SU-DHL-6 (cell line): ENCODE measurements at regions not wholly inside any gene's neighbourhood (a gene's known extent, or its start where the extent isn't known, plus 50 kb on each side); places are given as distances from the start of the nearest gene placed in this dataset.

Source experiments
- H2AFZ ChIP-seq: fragments of 200-600 bp; sonication (generic); 2 replicates; pipeline ENCODE4 v1.6.1; 2014; ENCODE audit warnings: low read depth, mild to moderate bottlenecking, moderate library complexity, mixed read lengths, antibody characterized with exemption, low read length; ENCODE audit not compliant: severe bottlenecking
- H3F3A ChIP-seq: fragments of 200-600 bp; shearing (Covaris generic); 2 replicates; pipeline ENCODE4 v1.6.0; 2016; ENCODE audit warnings: antibody characterized with exemption, mild to moderate bottlenecking; ENCODE audit not compliant: insufficient read depth
- H3K27ac ChIP-seq: fragments of 200-600 bp; sonication (generic); 2 replicates; pipeline ENCODE4 v1.5.1; 2016; ENCODE audit warnings: low read depth, mild to moderate bottlenecking, low read length, moderate library complexity, mixed read lengths
- H3K27me3 ChIP-seq: fragments of 200-600 bp; sonication (generic), shearing (Covaris generic); 2 replicates; pipeline ENCODE4 v1.6.0; 2014; ENCODE audit warnings: mild to moderate bottlenecking, low read length
- H3K36me3 ChIP-seq: fragments of 200-600 bp; sonication (generic); 2 replicates; pipeline ENCODE4 v1.6.1; 2014; ENCODE audit warnings: mild to moderate bottlenecking, low read length, mixed read lengths
- H3K4me2 ChIP-seq: fragments of 300-600, 200-600 bp; shearing (Covaris generic), sonication (generic); 2 replicates; pipeline ENCODE4 v1.6.0; 2014; ENCODE audit warnings: low read length, low read depth, mild to moderate bottlenecking; ENCODE audit not compliant: poor library complexity, severe bottlenecking
- H3K4me3 ChIP-seq: fragments of 200-600 bp; sonication (generic); 2 replicates; pipeline ENCODE4 v1.5.1; 2014; ENCODE audit warnings: antibody characterized with exemption, low read length, mild to moderate bottlenecking, mixed read lengths; ENCODE audit not compliant: insufficient read depth, poor library complexity, severe bottlenecking
- H3K79me2 ChIP-seq: fragments of 200-600 bp; sonication (generic); 2 replicates; pipeline ENCODE4 v1.6.1; 2014; ENCODE audit warnings: mild to moderate bottlenecking, low read length, moderate library complexity; ENCODE audit not compliant: insufficient read depth
- H3K9ac ChIP-seq: fragments of 200-600 bp; sonication (generic); 2 replicates; pipeline ENCODE4 v1.7.0; 2014; ENCODE audit warnings: mild to moderate bottlenecking, low read length
- H3K9me2 ChIP-seq: fragments of 200-600 bp; sonication (generic); replicated peaks from 2 replicates; pipeline ENCODE4 v1.6.1; 2014; ENCODE audit warnings: low read length; ENCODE audit not compliant: insufficient read depth
- H3K9me3 ChIP-seq: fragments of 200-600 bp; sonication (generic); 2 replicates; pipeline ENCODE4 v1.6.1; 2014; ENCODE audit warnings: low read length, mixed read lengths; ENCODE audit not compliant: insufficient read depth
- H4K20me1 ChIP-seq: fragments of 200-600 bp; sonication (generic); 2 replicates; pipeline ENCODE4 v1.6.1; 2014; ENCODE audit warnings: low read depth, mild to moderate bottlenecking, antibody characterized with exemption, low read length, moderate library complexity, mixed read lengths
- EZH2phosphoT487 ChIP-seq: fragments of 200-600 bp; sonication (generic), shearing (Covaris generic); conservative IDR thresholded peaks from 2 replicates; pipeline ENCODE4 v1.6.1; 2018; ENCODE audit warnings: mild to moderate bottlenecking, antibody characterized with exemption, low read length, moderate library complexity, mixed read lengths
- TF ChIP-seq, protein P1 (sequence below): fragments of 200-600 bp; sonication (generic); IDR thresholded peaks from one replicate; pipeline ENCODE4 v1.5.1; 2017; ENCODE audit warnings: antibody characterized with exemption, mild to moderate bottlenecking, low read length, moderate library complexity; ENCODE audit not compliant: insufficient read depth, poor library complexity, severe bottlenecking

DNA sequence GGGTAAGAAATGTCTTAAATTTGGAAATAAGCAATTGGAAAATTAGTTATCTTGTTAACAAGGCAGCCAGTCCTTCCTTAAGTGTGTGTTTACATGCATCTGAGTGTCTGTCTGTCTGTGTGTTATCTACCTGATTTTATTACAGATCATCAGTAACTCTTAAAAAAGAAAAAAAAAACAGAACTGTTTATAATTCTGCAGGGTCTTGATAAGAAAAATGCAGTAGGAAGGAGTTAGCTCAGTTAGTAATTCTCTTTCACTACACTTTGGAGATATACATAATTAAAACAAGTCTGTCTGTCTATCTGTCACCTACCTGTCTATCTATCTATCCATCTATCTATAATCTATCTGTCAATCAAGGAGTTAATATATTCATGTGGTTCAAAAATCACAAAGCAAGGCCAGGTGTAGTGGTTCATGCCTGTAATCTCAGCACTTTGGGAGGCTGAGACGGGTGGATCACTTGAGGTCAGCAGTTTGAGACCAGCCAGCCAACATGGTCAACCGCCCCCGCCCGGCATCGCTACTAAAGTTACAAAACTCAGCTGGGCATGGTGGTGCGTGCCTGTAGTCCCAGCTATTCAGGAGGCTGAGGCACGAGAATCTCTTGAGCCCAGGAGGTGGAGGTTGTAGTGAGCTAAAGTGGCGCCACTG, 135.5 kb upstream of the SGO1 start:
- TF ChIP-seq, protein P1, sequence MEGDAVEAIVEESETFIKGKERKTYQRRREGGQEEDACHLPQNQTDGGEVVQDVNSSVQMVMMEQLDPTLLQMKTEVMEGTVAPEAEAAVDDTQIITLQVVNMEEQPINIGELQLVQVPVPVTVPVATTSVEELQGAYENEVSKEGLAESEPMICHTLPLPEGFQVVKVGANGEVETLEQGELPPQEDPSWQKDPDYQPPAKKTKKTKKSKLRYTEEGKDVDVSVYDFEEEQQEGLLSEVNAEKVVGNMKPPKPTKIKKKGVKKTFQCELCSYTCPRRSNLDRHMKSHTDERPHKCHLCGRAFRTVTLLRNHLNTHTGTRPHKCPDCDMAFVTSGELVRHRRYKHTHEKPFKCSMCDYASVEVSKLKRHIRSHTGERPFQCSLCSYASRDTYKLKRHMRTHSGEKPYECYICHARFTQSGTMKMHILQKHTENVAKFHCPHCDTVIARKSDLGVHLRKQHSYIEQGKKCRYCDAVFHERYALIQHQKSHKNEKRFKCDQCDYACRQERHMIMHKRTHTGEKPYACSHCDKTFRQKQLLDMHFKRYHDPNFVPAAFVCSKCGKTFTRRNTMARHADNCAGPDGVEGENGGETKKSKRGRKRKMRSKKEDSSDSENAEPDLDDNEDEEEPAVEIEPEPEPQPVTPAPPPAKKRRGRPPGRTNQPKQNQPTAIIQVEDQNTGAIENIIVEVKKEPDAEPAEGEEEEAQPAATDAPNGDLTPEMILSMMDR = no peak
- no peak for TF ChIP-seq EZH2phosphoT487
- Histone ChIP-seq H3F3A (no peaks in the 10 kb centered on the region), H3K4me2 (no peak overlapping the region), H3K79me2 (no peaks in the 10 kb centered on the region), H3K9ac (no peak overlapping the region), H3K27me3 (no peaks in the 10 kb centered on the region), H4K20me1 (no peaks in the 10 kb centered on the region), H3K36me3 (no peaks in the 10 kb centered on the region), H3K4me3 (no peak overlapping the region), H2AFZ (no peak overlapping the region), H3K27ac (no peak overlapping the region), H3K9me3 (no peaks in the 10 kb centered on the region), H3K9me2 (no peaks in the 10 kb centered on the region)

DNA sequence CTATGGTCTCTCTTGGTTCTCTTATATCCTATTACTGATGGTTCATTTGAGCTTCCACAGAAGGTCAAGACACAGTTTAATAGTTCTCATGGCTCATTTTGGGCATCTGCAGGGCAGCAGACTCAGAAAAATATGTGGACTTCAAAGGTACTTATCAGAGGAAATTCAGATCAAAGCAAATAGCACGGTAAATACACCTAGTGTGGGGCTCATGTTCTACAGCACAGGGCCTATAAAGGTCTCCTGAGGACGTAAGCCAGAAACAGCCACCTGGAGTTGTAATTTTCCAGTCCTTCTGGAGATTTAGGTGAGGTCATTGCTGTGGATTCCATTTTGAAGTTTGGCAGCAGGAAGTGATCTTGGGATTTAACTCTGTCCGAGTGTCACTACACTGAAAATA, 134.5 kb upstream of the SGO1 start:
- Histone ChIP-seq H3F3A (no peaks in the 10 kb centered on the region), H3K4me2 (no peak overlapping the region), H3K27me3 (no peaks in the 10 kb centered on the region), H2AFZ (no peak overlapping the region), H3K9me3 (no peaks in the 10 kb centered on the region), H3K9me2 (no peaks in the 10 kb centered on the region), H3K4me3 (no peak overlapping the region), H4K20me1 (no peaks in the 10 kb centered on the region), H3K36me3 (no peaks in the 10 kb centered on the region), H3K79me2 (no peaks in the 10 kb centered on the region), H3K27ac (no peak overlapping the region), H3K9ac (no peak overlapping the region)
- TF ChIP-seq, protein P1 = no peak
- no peak for TF ChIP-seq EZH2phosphoT487

DNA sequence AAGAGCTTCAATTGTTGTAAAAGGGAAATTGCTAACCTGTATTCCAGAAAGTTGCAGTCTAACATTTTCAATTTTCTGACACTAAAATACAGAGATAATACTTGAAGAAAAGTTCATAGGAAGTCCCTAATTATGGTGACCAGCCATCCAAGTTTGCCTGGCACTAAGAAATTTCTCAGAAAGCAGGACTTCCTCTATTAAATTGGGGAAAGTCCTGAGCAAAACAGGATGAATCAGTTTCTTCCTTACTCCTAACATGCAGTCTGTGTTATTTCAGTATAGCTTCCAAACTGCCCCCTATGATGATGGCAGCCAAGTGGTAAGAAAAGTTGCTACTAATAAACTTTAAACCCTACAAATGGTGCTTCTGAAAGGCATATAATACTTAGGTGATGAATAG, 133.5 kb upstream of the SGO1 start:
- Histone ChIP-seq H3K36me3 (no peaks in the 10 kb centered on the region), H3K9me3 (no peaks in the 10 kb centered on the region), H4K20me1 (no peaks in the 10 kb centered on the region), H3F3A (no peaks in the 10 kb centered on the region), H3K27me3 (no peaks in the 10 kb centered on the region), H3K4me3 (no peak overlapping the region), H3K4me2 (no peak overlapping the region), H3K9ac (no peak overlapping the region), H3K27ac (no peak overlapping the region), H3K79me2 (no peaks in the 10 kb centered on the region), H2AFZ (no peak overlapping the region), H3K9me2 (no peaks in the 10 kb centered on the region)
- TF ChIP-seq, protein P1 = no peak
- no peak for TF ChIP-seq EZH2phosphoT487

DNA sequence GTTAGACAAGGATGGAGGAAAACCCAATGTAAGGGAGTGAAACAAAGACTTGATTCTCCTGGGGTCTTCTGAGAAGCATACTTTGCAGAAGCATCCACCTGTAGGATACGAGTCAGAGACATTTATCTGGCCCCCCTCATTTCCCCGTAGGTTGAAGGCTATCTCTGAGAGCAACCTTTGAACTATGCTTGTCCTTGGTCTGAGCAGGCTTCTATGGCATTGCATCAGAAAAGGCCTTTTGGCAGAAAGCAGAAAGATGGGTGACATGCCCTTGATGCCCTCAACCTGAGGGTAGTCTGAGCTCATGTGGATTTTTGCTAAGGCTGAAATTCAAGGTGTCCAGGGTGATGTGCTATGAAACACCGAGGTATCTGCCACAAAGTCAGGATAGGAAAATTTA, 131.6 kb upstream of the SGO1 start:
- Histone ChIP-seq H3K27me3 (no peaks in the 10 kb centered on the region), H3K9me3 (no peaks in the 10 kb centered on the region), H3K36me3 (no peaks in the 10 kb centered on the region), H3K4me2 (no peak overlapping the region), H3K9ac (no peak overlapping the region), H3K4me3 (no peak overlapping the region), H2AFZ (no peak overlapping the region), H3K9me2 (no peaks in the 10 kb centered on the region), H3F3A (no peaks in the 10 kb centered on the region), H3K79me2 (no peaks in the 10 kb centered on the region), H3K27ac (no peak overlapping the region), H4K20me1 (no peaks in the 10 kb centered on the region)
- TF ChIP-seq, protein P1 = no peak
- no peak for TF ChIP-seq EZH2phosphoT487
